Nucleus accumbens (tissue), 56 donors: ENCODE measurements at regions not wholly inside any gene's neighbourhood (a gene's known extent, or its start where the extent isn't known, plus 50 kb on each side); places are given as distances from the start of the nearest gene placed in this dataset.
"Not testable (repeated sequence)": the region's sequence is repeated elsewhere in the genome, so short reads cannot be mapped to it uniquely, and the experiment has no call there.

Source experiments
- DNase-seq, 56 donors: peaks; one replicate each; lab custom pipeline; 2025; lab: John Stamatoyannopoulos, UW

DNA sequence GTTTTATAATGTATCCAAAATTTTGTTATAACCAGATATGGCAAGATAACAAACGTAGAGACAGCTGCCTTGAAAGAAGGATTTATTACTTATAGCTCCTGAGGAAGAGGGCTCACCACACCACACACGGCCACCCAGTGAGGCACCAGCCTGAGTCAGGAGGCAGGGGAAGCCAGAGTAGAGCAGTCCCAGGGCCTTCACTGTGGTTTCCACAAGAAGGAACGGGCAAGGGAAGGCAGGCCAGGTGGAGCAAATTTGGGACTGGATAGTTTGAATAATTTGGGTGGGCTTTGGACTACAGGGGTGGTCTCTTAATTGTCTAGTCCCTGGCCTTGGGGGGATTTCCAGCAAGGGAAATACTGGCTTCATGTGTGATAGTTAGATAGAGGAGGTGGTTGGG is 72.5 kb downstream of the RRAGC start:
- DNase-seq: no peak

DNA sequence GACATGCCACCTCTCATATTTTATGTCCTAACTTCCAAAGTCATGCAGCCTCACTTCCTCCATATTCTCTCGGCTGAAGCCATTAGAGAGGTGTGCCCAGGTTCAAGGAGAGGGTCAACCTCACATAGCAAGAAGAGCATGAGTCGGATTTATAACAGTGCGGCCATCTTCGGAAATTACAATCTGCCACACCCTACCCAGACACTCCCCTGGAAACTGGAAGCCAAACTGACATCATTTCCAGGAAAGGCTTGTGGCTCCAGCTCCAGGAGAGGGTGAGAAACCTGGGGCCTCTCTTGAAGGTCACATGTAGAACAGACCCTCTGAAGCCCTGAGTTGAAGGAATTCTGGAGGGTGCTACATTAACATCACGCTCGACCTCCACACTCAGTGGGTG is 73.5 kb downstream of the RRAGC start:
- no peak for DNase-seq

- no peak for DNase-seq
Observed at GRCh38 chr1:38785285-38786039, 74.1 kb downstream of the RRAGC start.

- DNase-seq: no peak
Observed at GRCh38 chr1:38784452-38785284, 74.9 kb downstream of the RRAGC start.

DNA sequence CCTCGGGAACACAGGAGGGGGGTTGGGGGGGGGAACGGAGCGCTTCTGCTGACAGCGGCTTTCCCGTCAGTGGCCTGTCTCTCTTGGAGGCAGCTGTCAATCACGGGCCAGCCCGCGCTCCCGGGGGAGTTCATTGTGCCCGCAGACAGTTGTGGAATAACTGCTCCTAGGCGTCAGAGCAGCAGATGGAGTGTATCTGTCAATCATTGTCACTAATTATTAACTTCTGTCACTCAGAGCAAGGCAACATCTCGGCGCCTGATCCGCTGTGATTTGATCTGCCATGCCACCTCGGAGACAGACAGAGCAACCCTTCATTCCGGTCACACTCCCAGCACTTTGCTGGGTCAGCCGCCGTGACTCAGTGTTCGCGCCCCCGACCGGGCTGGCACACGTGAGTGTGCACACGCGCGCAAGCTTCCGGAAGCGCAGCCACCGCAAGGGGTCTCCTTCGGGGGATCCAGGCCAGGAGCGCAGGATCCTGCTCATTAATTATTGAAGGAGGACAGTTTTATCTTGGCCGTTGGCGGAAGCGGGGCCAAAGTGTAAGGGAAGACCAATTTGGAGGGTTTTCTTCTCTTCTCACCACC is 75.8 kb downstream of the RRAGC start:
- DNase-seq: peak in 4 of 56 donors; percentile 8 to 54 (median 16)

DNA sequence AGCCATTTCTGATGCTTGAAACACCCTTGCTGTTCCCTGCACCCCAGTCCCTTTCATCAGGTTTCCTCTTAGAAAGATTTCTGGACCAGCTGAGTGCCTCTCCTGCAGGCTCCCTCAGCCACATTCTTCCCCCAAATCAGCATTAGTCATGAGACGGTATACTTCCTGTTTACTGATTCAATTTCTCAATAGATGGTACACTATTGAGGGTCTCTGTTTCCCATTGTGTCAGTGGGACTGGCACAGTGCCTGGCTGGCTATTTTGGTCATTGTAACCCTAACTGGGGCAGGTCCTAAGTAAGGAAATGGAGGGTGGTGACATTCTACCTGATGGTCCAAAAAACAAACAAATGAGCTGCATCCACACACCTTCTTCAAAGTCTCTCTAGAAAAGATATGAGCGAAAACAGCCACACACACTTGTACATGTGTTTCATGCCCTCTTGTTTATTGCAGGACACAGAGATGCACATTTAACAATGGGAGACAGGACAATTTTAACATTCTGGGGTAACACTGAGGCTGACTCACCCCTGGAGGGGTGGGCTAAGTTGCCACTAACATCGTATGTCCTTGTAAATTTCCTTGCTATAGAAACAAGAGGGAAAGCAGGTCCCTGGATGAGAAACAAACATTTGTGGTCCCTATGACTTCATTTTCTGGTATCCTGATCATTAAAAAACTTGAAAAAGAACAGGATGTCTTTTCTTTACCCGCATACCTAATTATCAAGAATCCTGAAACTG is 77.5 kb downstream of the RRAGC start:
- no peak for DNase-seq

GRCh38 chr1:38780133-38780532 is 79.4 kb downstream of the RRAGC start:
- no peak for DNase-seq

GRCh38 chr1:38779491-38779890 is 80.1 kb downstream of the RRAGC start:
- DNase-seq: no peak

GRCh38 chr1:38778521-38778920 is 81.1 kb downstream of the RRAGC start:
- no peak for DNase-seq

- no peak for DNase-seq
Observed at GRCh38 chr1:38778051-38778450, 81.5 kb downstream of the RRAGC start.

GRCh38 chr1:38777464-38777957 is 82.1 kb downstream of the RRAGC start:
- no peak for DNase-seq

DNA sequence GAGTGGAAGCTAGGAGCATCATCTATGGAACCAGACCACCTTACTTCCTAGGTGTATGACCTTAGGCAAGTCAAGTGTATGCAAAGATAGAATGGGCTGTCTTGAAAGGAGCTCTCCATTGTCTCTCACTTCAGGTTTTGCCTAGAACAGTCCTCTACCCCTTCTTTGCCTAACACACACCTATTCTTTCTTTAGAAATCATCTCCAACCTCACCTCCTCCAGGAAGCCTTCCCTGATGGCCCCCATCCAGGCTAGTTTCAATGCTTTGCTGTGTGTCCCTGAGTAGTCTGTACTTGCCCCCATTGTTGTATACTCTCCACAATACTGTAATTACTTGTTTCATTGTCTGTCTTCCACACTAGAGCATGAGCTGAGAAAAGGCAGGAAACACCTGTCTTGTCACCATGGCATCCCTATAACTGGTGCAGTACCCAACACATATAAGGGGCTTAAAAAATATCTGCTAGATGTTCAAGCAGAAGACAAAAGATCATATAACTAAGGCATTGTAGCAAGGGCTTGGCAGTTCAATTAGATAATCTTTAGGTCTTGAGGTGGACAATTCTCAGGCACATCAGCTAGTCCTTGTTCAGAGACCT is 83.0 kb downstream of the RRAGC start:
- no peak for DNase-seq

- no peak for DNase-seq
Observed at GRCh38 chr1:38775175-38775845, 84.3 kb downstream of the RRAGC start.

GRCh38 chr1:38773483-38773882 is 86.1 kb downstream of the RRAGC start:
- no peak for DNase-seq

GRCh38 chr1:38772953-38773352 is 86.6 kb downstream of the RRAGC start:
- no peak for DNase-seq

GRCh38 chr1:38772026-38772425 is 87.5 kb downstream of the RRAGC start:
- no peak for DNase-seq

- not testable (repeated sequence) for DNase-seq
Observed at GRCh38 chr1:38770516-38771173, 88.9 kb downstream of the RRAGC start.

DNA sequence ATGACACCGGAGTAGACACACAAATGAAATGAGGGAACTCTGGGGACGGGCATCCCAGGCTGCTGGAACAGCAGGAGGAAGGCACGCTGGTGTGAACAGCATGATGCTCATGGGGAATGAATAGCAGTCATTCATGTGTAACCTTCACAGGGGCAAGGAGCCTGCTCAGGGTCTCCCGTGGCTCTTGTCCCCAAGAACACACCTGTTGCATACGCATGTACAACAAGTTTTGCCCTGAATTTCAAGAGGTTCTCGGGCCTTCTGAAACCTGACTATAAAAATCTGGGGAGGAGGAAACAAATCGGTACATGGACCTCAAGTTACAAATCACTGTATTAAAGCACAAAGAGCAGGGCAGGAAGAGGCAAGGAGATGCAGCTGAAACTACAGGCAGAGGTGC is 93.4 kb downstream of the RRAGC start:
- DNase-seq: no peak

GRCh38 chr1:38763121-38763520 is 96.5 kb downstream of the RRAGC start:
- no peak for DNase-seq
